ENCODE measurements at regions not wholly inside any gene's neighbourhood (a gene's known extent, or its start where the extent isn't known, plus 50 kb on each side); places are given as distances from the start of the nearest gene placed in this dataset.

- no peak for TF ChIP-seq CTCF (IDR thresholded peaks at IDR 0.05; ENCODE audit: poor library complexity, severe bottlenecking)
- no peak for TF ChIP-seq EP300 (conservative IDR thresholded peaks at IDR 0.05; ENCODE audit: poor library complexity, severe bottlenecking)
- no peak for TF ChIP-seq MXI1 (conservative IDR thresholded peaks at IDR 0.05; ENCODE audit: poor library complexity, severe bottlenecking)
- TF ChIP-seq EZH2 (IDR thresholded peaks at IDR 0.05; ENCODE audit: borderline replicate concordance, insufficient read depth, low read length, poor library complexity, severe bottlenecking): no peak
These were observed 89.8 kb downstream of the RTL6 start for GRCh38 chr22:44407987-44408828.
